A673 (cell line): ENCODE measurements at regions not wholly inside any gene's neighbourhood (a gene's known extent, or its start where the extent isn't known, plus 50 kb on each side); places are given as distances from the start of the nearest gene placed in this dataset.

Experiments
- BruUV-seq: library from RNA; stranded (reverse); fragments of 400-500 nt; replicated peaks from 2 replicates; lab custom pipeline; 2021; lab: Mats Ljungman, UMichigan
- CTCF ChIA-PET: fragments of 300-600 bp; sonication (Branson Sonifier 250); formaldehyde crosslinking; loops from one replicate; lab custom pipeline; 2022; ENCODE audit warnings: antibody characterized with exemption; lab: Charles Lee
- POLR2A ChIA-PET: fragments of 300-600 bp; sonication (Branson Sonifier 250); formaldehyde crosslinking; loops from one replicate; lab custom pipeline; 2022; ENCODE audit warnings: antibody characterized with exemption; ENCODE audit not compliant: low non-redundant PET; lab: Charles Lee
- DNase-seq: peaks from one replicate; pipeline ENCODE4 v3.0.0-alpha.2; 2015; ENCODE audit warnings: low spot score
- H3K27ac ChIP-seq: fragments of 200-600 bp; sonication (generic); 2 replicates; pipeline ENCODE4 v1.5.1; 2016; ENCODE audit warnings: mixed run types, low read depth, mild to moderate bottlenecking, mixed read lengths, antibody characterized with exemption, low read length; ENCODE audit not compliant: poor library complexity, severe bottlenecking
- H3K27me3 ChIP-seq: fragments of 200-600 bp; sonication (generic); replicated peaks from 2 replicates; pipeline ENCODE4 v1.6.1; 2017; ENCODE audit warnings: mixed run types, low read depth, mild to moderate bottlenecking, mixed read lengths, antibody characterized with exemption, low read length; ENCODE audit not compliant: insufficient read depth, poor library complexity
- H3K36me3 ChIP-seq: fragments of 200-600 bp; sonication (generic); 2 replicates; pipeline ENCODE4 v1.6.1; 2016; ENCODE audit warnings: mixed run types, mild to moderate bottlenecking, mixed read lengths, antibody characterized with exemption, low read length; ENCODE audit not compliant: insufficient read depth, poor library complexity, severe bottlenecking
- H3K4me1 ChIP-seq: fragments of 200-600 bp; sonication (generic); 2 replicates; pipeline ENCODE4 v1.6.1; 2017; ENCODE audit warnings: mixed run types, mild to moderate bottlenecking, mixed read lengths, antibody characterized with exemption, low read length; ENCODE audit not compliant: insufficient read depth, poor library complexity, severe bottlenecking
- H3K4me3 ChIP-seq: fragments of 200-600 bp; sonication (generic); 2 replicates; pipeline ENCODE4 v1.5.1; 2016; ENCODE audit warnings: low read depth, mixed run types, mild to moderate bottlenecking, mixed read lengths, low read length; ENCODE audit not compliant: poor library complexity, severe bottlenecking
- H3K9me3 ChIP-seq: fragments of 200-600 bp; sonication (generic); 2 replicates; pipeline ENCODE4 v1.6.1; 2016; ENCODE audit warnings: mixed run types, low read depth, mild to moderate bottlenecking, mixed read lengths, antibody characterized with exemption, low read length; ENCODE audit not compliant: poor library complexity, severe bottlenecking
- CTCF ChIP-seq: fragments of 300-800, 200-600 bp; sonication (generic); conservative IDR thresholded peaks from 2 replicates; pipeline ENCODE4 v1.5.1; 2017; ENCODE audit warnings: low read depth, mild to moderate bottlenecking, antibody characterized with exemption, low read length, moderate library complexity, mixed read lengths
- EZH2 ChIP-seq: fragments of 200-600 bp; sonication (generic); IDR thresholded peaks from 2 replicates; pipeline ENCODE4 v1.6.1; 2017; ENCODE audit warnings: borderline replicate concordance, low read depth, mild to moderate bottlenecking, mixed read lengths, antibody characterized with exemption, low read length; ENCODE audit not compliant: poor library complexity, severe bottlenecking
- intact Hi-C: fragments of 100-400 bp; cut with micrococcal nuclease; formaldehyde crosslinking; loops from one replicate; pipeline ENCODE4 v1.10.0; 2022; ENCODE audit not compliant: unreplicated experiment

DNA sequence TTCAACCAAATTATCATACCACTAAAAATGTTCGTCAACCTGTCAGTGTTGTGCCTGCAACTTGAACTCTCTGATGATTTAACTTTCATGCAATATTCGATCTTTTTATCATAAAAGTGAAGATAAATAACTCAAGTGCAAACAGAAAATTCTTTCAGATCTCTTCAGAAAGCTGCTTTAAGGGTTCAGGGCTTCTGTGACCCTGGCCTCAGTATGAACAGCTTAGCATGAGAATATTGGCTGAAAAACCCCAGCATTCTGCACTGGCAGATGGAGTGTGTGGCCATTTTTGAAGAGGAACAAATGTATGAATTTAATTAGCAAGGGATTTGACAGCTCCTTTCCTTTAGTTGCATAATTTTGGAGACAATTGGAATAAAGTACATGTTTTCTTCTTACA, 851.4 kb upstream of the SOX11 start:
- H3K4me3 ChIP-seq = no peak overlapping the region
- no peaks in the 10 kb centered on the region for H3K27me3 ChIP-seq
- TF ChIP-seq CTCF (no peak), EZH2 (no peak)
- no TSS peak for BruUV-seq
- intact Hi-C loops = no loop called here
- H3K27ac ChIP-seq = no peak overlapping the region
- no peaks in the 10 kb centered on the region for H3K36me3 ChIP-seq
- ChIA-PET POLR2A (no interaction called here), CTCF (no interaction called here)
- H3K4me1 ChIP-seq = no peaks in the 10 kb centered on the region
- no peak for DNase-seq
- no peaks in the 10 kb centered on the region for H3K9me3 ChIP-seq

GRCh38 chr2:4844881-4845280, 847.3 kb upstream of the SOX11 start:
- no peaks in the 10 kb centered on the region for H3K4me1 ChIP-seq
- no TSS peak for BruUV-seq
- no peaks in the 10 kb centered on the region for H3K9me3 ChIP-seq
- intact Hi-C loops = no loop called here
- no peak overlapping the region for H3K4me3 ChIP-seq
- CTCF ChIA-PET = no interaction called here
- H3K27me3 ChIP-seq = no peaks in the 10 kb centered on the region
- no peak overlapping the region for H3K27ac ChIP-seq
- no peak for DNase-seq
- POLR2A ChIA-PET = no interaction called here
- H3K36me3 ChIP-seq = no peaks in the 10 kb centered on the region
- TF ChIP-seq CTCF (no peak), EZH2 (no peak)

GRCh38 chr2:4862031-4862430, 830.2 kb upstream of the SOX11 start:
- H3K27me3 ChIP-seq = no peaks in the 10 kb centered on the region
- no peak for DNase-seq
- no peak overlapping the region for H3K27ac ChIP-seq
- no peak for TF ChIP-seq CTCF
- TF ChIP-seq EZH2 = no peak
- H3K4me3 ChIP-seq = no peak overlapping the region
- no peaks in the 10 kb centered on the region for H3K4me1 ChIP-seq
- BruUV-seq = no TSS peak
- ChIA-PET CTCF (no interaction called here), POLR2A (no interaction called here)
- no peaks in the 10 kb centered on the region for H3K36me3 ChIP-seq
- intact Hi-C loops = no loop called here
- no peaks in the 10 kb centered on the region for H3K9me3 ChIP-seq

GRCh38 chr2:4866198-4866597, 826.0 kb upstream of the SOX11 start:
- no peaks in the 10 kb centered on the region for H3K9me3 ChIP-seq
- CTCF ChIA-PET = no interaction called here
- H3K27ac ChIP-seq = no peak overlapping the region
- H3K36me3 ChIP-seq = no peaks in the 10 kb centered on the region
- BruUV-seq = no TSS peak
- TF ChIP-seq CTCF (no peak), EZH2 (no peak)
- no peak for DNase-seq
- no peaks in the 10 kb centered on the region for H3K4me1 ChIP-seq
- intact Hi-C loops = no loop called here
- no peaks in the 10 kb centered on the region for H3K27me3 ChIP-seq
- H3K4me3 ChIP-seq = no peak overlapping the region
- POLR2A ChIA-PET = no interaction called here
